ENCODE measurements at regions not wholly inside any gene's neighbourhood (a gene's known extent, or its start where the extent isn't known, plus 50 kb on each side); places are given as distances from the start of the nearest gene placed in this dataset.
A peak's percentile ranks its signal among the peaks of the same experiment; 100 is the strongest.
"Not testable (repeated sequence)": the region's sequence is repeated elsewhere in the genome, so short reads cannot be mapped to it uniquely, and the experiment has no call there.

DNA sequence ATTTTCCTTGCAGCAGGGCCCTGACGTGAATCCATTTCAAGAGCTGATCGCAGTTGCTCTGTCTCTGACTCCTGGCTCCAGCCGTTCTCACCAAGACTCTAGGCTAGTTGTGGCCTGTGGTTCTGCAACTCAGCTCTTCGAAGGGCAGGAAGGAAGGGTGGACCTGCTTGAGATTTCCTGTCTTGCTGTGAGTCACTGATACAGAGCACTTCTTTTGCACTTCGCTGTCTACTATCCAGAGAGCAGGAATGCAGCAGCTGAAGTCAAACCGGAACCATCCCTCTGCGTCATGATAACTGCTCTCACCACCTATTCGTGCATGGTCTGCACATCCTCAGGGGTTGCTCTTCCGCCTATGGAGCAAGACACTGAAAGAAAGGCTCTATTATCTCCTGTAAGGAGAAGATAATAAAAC is 59.7 kb downstream of the RAP2B start:
- peak overlapping the region; percentile 50 for H3K4me3 Mint-ChIP-seq
- peaks cover 44% of the 10 kb centered on the region for H3K4me1 Mint-ChIP-seq (ENCODE audit: low read depth)
- H3K9me3 Mint-ChIP-seq, result no peaks in the 10 kb centered on the region
- H3K27ac Mint-ChIP-seq, result peak overlapping the region; percentile 88
- intact Hi-C loops (cut with micrococcal nuclease), result no loop called here
- no peaks in the 10 kb centered on the region for H3K36me3 Mint-ChIP-seq (ENCODE audit: low read depth)
- H3K27me3 Mint-ChIP-seq, result no peaks in the 10 kb centered on the region

DNA sequence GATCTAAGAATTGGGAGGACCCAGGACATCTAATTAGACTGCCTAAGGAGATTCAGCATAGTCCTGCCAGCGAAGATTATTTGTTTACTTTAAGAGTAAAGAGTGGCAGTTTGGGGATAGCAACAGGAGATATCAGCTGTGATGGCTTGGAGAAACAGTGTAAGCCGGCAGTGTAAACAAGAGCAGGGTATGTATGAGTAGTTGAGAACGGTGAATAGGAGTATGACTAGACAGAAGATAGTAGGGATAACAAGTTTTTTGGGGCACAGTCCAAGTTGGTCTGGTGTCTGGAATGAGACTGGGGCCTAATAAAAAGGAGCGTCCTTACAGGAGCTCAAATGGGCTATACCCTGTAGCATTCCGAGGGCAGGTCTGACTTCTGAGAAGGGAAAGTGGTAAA is 64.9 kb downstream of the RAP2B start:
- intact Hi-C loops (cut with micrococcal nuclease); H3K27me3 Mint-ChIP-seq; H3K36me3 Mint-ChIP-seq (ENCODE audit: low read depth); H3K9me3 Mint-ChIP-seq; H3K27ac Mint-ChIP-seq; H3K4me3 Mint-ChIP-seq: not testable (repeated sequence)
- peaks cover 13% of the 10 kb centered on the region for H3K4me1 Mint-ChIP-seq (ENCODE audit: low read depth)

DNA sequence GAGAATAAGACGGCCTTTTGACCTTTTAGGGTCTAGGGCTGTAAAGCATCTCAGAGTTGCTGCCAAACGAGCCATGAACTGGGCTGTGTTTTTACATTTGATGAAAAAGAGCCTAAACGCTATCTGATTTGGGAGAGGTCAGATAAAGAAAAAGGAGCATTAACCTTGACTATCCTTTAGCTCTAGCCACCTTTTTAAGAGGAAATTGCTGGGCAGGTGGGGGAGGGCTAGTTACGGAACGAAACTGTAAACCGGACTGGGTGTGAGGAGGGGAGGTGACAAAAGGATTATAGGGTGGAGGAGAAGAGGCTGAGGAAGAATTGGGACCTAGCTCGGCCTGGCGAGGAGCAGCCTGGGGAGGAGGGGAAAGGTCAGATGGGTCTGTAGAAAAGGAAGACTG is 68.4 kb downstream of the RAP2B start:
- H3K27ac Mint-ChIP-seq; H3K4me3 Mint-ChIP-seq; H3K4me1 Mint-ChIP-seq (ENCODE audit: low read depth); H3K36me3 Mint-ChIP-seq (ENCODE audit: low read depth); H3K27me3 Mint-ChIP-seq; intact Hi-C loops (cut with micrococcal nuclease): not testable (repeated sequence)
- H3K9me3 Mint-ChIP-seq, result peaks cover 10% of the 10 kb centered on the region

DNA sequence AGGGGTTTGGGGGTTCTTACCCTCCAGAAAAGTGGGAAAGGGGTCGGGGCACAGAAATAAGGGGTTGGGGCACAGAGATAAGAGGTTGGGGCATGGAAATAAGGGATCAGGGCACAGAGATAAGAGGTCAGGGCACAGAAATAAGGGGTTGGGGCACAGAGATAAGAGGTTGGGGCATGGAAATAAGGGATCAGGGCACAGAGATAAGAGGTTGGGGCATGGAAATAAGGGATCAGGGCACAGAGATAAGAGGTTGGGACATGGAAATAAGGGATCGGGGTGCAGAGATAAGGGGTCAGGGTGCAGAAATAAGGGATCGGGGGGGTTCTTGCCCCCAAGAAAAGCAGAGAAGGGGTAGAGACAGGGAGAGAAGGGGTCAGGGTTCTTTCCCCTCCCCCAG is 69.2 kb downstream of the RAP2B start:
- H3K4me1 Mint-ChIP-seq (ENCODE audit: low read depth); H3K36me3 Mint-ChIP-seq (ENCODE audit: low read depth); H3K27me3 Mint-ChIP-seq; intact Hi-C loops (cut with micrococcal nuclease); H3K4me3 Mint-ChIP-seq: not testable (repeated sequence)
- peaks cover 10% of the 10 kb centered on the region for H3K9me3 Mint-ChIP-seq
- H3K27ac Mint-ChIP-seq, result peak overlapping the region; percentile 54

- H3K4me3 Mint-ChIP-seq; H3K27me3 Mint-ChIP-seq; H3K4me1 Mint-ChIP-seq (ENCODE audit: low read depth); intact Hi-C loops (cut with micrococcal nuclease); H3K36me3 Mint-ChIP-seq (ENCODE audit: low read depth): not testable (repeated sequence)
- H3K27ac Mint-ChIP-seq, result peak overlapping the region; percentile 54
- peaks cover 10% of the 10 kb centered on the region for H3K9me3 Mint-ChIP-seq
These were observed 70.2 kb downstream of the RAP2B start for GRCh38 chr3:153232050-153232752.

DNA sequence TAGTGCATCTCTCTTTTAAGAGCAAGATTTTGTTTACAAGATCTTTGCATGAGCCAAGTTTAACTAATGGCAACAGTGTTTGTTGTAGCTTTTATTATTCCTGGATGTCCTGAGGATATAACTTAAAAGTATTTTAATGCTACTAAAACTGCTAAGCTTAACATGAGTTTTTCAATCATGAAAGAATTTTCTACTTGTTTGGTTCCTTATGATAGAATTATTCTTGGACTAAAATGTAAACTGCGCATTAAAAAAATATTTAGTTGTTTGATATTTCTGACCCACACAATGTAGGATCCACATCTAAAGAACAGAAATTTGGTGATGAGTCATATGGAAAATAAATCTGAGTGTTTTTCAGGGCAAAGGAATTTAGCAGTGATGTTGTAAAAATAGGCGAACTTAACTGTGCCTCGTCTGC is 70.8 kb downstream of the RAP2B start:
- Mint-ChIP-seq H3K9me3 (peaks cover 10% of the 10 kb centered on the region), H3K27ac (no peak overlapping the region), H3K4me3 (no peak overlapping the region), H3K4me1 (ENCODE audit: low read depth) (peaks cover 8% of the 10 kb centered on the region), H3K27me3 (no peaks in the 10 kb centered on the region), H3K36me3 (ENCODE audit: low read depth) (no peaks in the 10 kb centered on the region)
- intact Hi-C loops (cut with micrococcal nuclease), result no loop called here

DNA sequence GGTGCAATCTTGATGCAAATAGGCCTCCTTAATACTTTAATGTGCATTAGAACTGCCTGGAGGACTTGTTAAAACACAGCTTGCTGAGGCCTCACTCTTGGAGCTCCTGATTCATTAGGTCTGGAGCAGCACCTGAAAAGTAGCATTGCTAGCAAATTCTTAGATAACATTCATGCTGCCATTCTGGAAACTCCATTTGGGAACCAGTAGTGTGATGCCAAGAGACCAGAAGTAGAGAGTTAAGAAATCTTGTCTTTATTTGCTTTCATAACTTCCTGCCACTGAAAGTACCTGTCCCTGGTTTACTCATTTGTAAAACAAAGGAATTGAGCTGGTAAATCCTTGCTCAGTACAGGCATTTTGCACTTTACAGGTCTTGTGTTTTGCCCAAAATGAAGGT is 72.0 kb downstream of the RAP2B start:
- intact Hi-C loops (cut with micrococcal nuclease), result no loop called here
- Mint-ChIP-seq H3K9me3 (peaks cover 10% of the 10 kb centered on the region), H3K36me3 (ENCODE audit: low read depth) (no peaks in the 10 kb centered on the region), H3K4me3 (no peak overlapping the region), H3K27me3 (no peaks in the 10 kb centered on the region), H3K4me1 (ENCODE audit: low read depth) (peaks cover 8% of the 10 kb centered on the region), H3K27ac (no peak overlapping the region)

GRCh38 chr3:153242896-153243295 is 80.9 kb downstream of the RAP2B start:
- Mint-ChIP-seq H3K27ac (no peak overlapping the region), H3K4me1 (ENCODE audit: low read depth) (peaks cover 31% of the 10 kb centered on the region)

GRCh38 chr3:153244961-153245360 is 82.9 kb downstream of the RAP2B start:
- Mint-ChIP-seq H3K4me3 (no peak overlapping the region), H3K27ac (peak overlapping the region; percentile 69), H3K27me3 (no peaks in the 10 kb centered on the region), H3K9me3 (peaks cover 16% of the 10 kb centered on the region), H3K36me3 (ENCODE audit: low read depth) (no peaks in the 10 kb centered on the region), H3K4me1 (ENCODE audit: low read depth) (peaks cover 40% of the 10 kb centered on the region)
- intact Hi-C loops (cut with micrococcal nuclease), result loop anchor here (5.0 kb wide), 1 partner anchor 42 kb away; no protein-coding TSS in a partner anchor

More at GRCh38 chr3:153242896-153243295, 80.9 kb downstream of the RAP2B start:
- no peak overlapping the region for H3K4me3 Mint-ChIP-seq
- no peaks in the 10 kb centered on the region for H3K27me3 Mint-ChIP-seq
- peaks cover 16% of the 10 kb centered on the region for H3K9me3 Mint-ChIP-seq
- intact Hi-C loops (cut with micrococcal nuclease), result no loop called here
- no peaks in the 10 kb centered on the region for H3K36me3 Mint-ChIP-seq (ENCODE audit: low read depth)

- no peak overlapping the region for H3K4me3 Mint-ChIP-seq
- no peaks in the 10 kb centered on the region for H3K36me3 Mint-ChIP-seq (ENCODE audit: low read depth)
- H3K27ac Mint-ChIP-seq, result peak overlapping the region; percentile 69
- H3K27me3 Mint-ChIP-seq, result no peaks in the 10 kb centered on the region
- peaks cover 16% of the 10 kb centered on the region for H3K9me3 Mint-ChIP-seq
- H3K4me1 Mint-ChIP-seq (ENCODE audit: low read depth), result peaks cover 45% of the 10 kb centered on the region
- intact Hi-C loops (cut with micrococcal nuclease), result loop anchor here (5.0 kb wide), 1 partner anchor 42 kb away; no protein-coding TSS in a partner anchor
These were observed 83.6 kb downstream of the RAP2B start for GRCh38 chr3:153245661-153246060.

GRCh38 chr3:153246331-153246730 is 84.3 kb downstream of the RAP2B start:
- H3K9me3 Mint-ChIP-seq, result peaks cover 15% of the 10 kb centered on the region
- peaks cover 49% of the 10 kb centered on the region for H3K4me1 Mint-ChIP-seq (ENCODE audit: low read depth)
- intact Hi-C loops (cut with micrococcal nuclease), result loop anchor here (5.0 kb wide), 1 partner anchor 41 kb away; no protein-coding TSS in a partner anchor
- H3K4me3 Mint-ChIP-seq, result peak overlapping the region; percentile 24
- H3K27ac Mint-ChIP-seq, result peak overlapping the region; percentile 89
- no peaks in the 10 kb centered on the region for H3K27me3 Mint-ChIP-seq
- H3K36me3 Mint-ChIP-seq (ENCODE audit: low read depth), result peaks cover 1% of the 10 kb centered on the region

GRCh38 chr3:153246806-153247205 is 84.8 kb downstream of the RAP2B start:
- Mint-ChIP-seq H3K9me3 (peaks cover 10% of the 10 kb centered on the region), H3K27ac (peak overlapping the region; percentile 89), H3K27me3 (no peaks in the 10 kb centered on the region), H3K4me3 (no peak overlapping the region), H3K4me1 (ENCODE audit: low read depth) (peaks cover 54% of the 10 kb centered on the region), H3K36me3 (ENCODE audit: low read depth) (peaks cover 6% of the 10 kb centered on the region)
- intact Hi-C loops (cut with micrococcal nuclease), result loop anchor here (5.0 kb wide), 1 partner anchor 40 kb away; no protein-coding TSS in a partner anchor

DNA sequence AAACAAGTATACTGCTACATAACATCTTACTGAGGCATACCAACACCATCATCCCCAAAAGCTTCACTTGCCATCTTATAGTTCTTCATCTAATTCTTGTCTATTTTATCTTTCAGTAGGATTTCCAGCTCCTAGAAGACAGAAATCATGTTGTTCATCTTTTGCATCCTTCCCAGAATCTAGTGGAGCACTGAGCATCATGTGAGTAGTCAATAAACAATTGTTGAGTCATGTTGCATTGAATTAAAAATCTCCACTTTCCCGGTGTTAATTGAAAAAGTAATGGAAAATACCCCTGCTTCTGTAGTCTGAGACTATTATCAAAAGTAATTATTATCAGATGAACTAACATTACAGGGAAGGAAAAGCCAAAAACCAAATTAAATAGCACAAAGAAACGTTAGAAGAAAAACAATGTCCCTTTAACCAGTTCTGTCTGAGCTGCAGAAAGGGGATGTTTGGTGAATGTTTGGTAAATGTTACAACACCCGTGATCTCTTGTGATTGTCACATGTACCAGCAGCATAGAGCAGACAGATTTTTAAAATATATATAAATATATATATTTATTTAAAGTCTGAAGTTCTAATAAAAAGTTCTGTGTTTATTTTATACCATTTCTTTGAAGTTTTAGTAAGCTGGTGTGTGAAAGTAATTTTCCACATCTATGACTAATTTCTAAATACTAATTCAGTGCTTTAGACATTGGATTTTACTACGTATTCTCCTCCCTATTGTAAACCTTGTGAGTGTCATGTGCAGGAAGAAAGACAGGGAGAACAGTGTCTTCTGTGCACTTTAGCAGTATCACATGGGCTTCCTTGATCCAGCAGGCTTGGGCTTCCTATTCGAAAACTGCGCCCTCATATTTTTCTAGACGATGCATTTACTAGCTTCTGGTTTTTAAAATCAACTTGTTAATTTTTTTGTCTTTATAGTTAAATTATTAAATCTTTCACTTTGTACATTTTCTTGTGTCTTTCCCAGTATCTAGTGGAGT is 85.6 kb downstream of the RAP2B start:
- intact Hi-C loops (cut with micrococcal nuclease), result loop anchor here (5.0 kb wide), 1 partner anchor 40 kb away; no protein-coding TSS in a partner anchor
- peaks cover 62% of the 10 kb centered on the region for H3K4me1 Mint-ChIP-seq (ENCODE audit: low read depth)
- H3K9me3 Mint-ChIP-seq, result peaks cover 2% of the 10 kb centered on the region
- H3K36me3 Mint-ChIP-seq (ENCODE audit: low read depth), result peaks cover 6% of the 10 kb centered on the region
- peak overlapping the region; percentile 89 for H3K27ac Mint-ChIP-seq
- peak overlapping the region; percentile 50 for H3K4me3 Mint-ChIP-seq
- H3K27me3 Mint-ChIP-seq, result no peaks in the 10 kb centered on the region

GRCh38 chr3:153248835-153249234 is 86.8 kb downstream of the RAP2B start:
- H3K27me3 Mint-ChIP-seq; H3K4me3 Mint-ChIP-seq; H3K9me3 Mint-ChIP-seq; H3K36me3 Mint-ChIP-seq (ENCODE audit: low read depth): not testable (repeated sequence)
- Mint-ChIP-seq H3K27ac (peak overlapping the region; percentile 93), H3K4me1 (ENCODE audit: low read depth) (peaks cover 63% of the 10 kb centered on the region)
- intact Hi-C loops (cut with micrococcal nuclease), result loop anchor here (5.0 kb wide), 1 partner anchor 38 kb away; no protein-coding TSS in a partner anchor
